Upper lobe of right lung (tissue), 1 donor: ENCODE measurements at regions not wholly inside any gene's neighbourhood (a gene's known extent, or its start where the extent isn't known, plus 50 kb on each side); places are given as distances from the start of the nearest gene placed in this dataset.

Experiments
- ATAC-seq: fragments of 200-7000 bp; cut with Tn5 transposase; one replicate; pipeline ENCODE4 v1.9.1; 2020; ENCODE audit warnings: mild to moderate bottlenecking, moderate library complexity
- DNase-seq: peaks from one replicate; pipeline ENCODE4 v3.0.0-alpha.2; 2020
- H3K27ac ChIP-seq: fragments of 200-600 bp; one replicate; pipeline ENCODE4 v1.8.0; 2022
- H3K27me3 ChIP-seq: fragments of 200-600 bp; one replicate; pipeline ENCODE4 v1.8.0; 2022; ENCODE audit warnings: mild to moderate bottlenecking
- H3K36me3 ChIP-seq: fragments of 200-600 bp; one replicate; pipeline ENCODE4 v1.8.0; 2022
- H3K4me1 ChIP-seq: fragments of 200-600 bp; one replicate; pipeline ENCODE4 v1.8.0; 2022
- H3K4me3 ChIP-seq: fragments of 200-600 bp; one replicate; pipeline ENCODE4 v1.8.0; 2022; ENCODE audit warnings: mild to moderate bottlenecking
- H3K9me3 ChIP-seq: fragments of 200-600 bp; one replicate; pipeline ENCODE4 v1.8.0; 2022
- CTCF ChIP-seq: fragments of 200-600 bp; IDR thresholded peaks from one replicate; pipeline ENCODE4 v1.8.0; 2022; ENCODE audit warnings: antibody characterized with exemption
- intact Hi-C: fragments of 100-400 bp; cut with DNase I; formaldehyde crosslinking; loops from one replicate; pipeline ENCODE4 v1.11.0; 2022
- donor health status: DM: no; HTN: yes; CAD: no; lungs with severe emphysema.

- Histone ChIP-seq H3K4me3 (no peak overlapping the region), H3K27ac (no peak overlapping the region), H3K36me3 (no peaks in the 10 kb centered on the region), H3K4me1 (no peaks in the 10 kb centered on the region), H3K9me3 (no peaks in the 10 kb centered on the region), H3K27me3 (no peaks in the 10 kb centered on the region)
- no peak for DNase-seq
- ATAC-seq: no peak
- TF ChIP-seq CTCF: no peak
- intact Hi-C loops: no loop called here
These were observed 445.9 kb downstream of the CHSY3 start for GRCh38 chr5:130350131-130350530.

- Histone ChIP-seq H3K9me3 (no peaks in the 10 kb centered on the region), H3K4me1 (no peaks in the 10 kb centered on the region), H3K36me3 (no peaks in the 10 kb centered on the region), H3K27me3 (no peaks in the 10 kb centered on the region), H3K4me3 (no peak overlapping the region), H3K27ac (no peak overlapping the region)
- DNase-seq (no peak), ATAC-seq (no peak)
- TF ChIP-seq CTCF: no peak
- intact Hi-C loops: no loop called here
These were observed 433.1 kb downstream of the CHSY3 start for GRCh38 chr5:130337179-130337888.

GRCh38 chr5:130335117-130335516 is 430.9 kb downstream of the CHSY3 start:
- no peaks in the 10 kb centered on the region for H3K36me3 ChIP-seq
- H3K27me3 ChIP-seq: no peaks in the 10 kb centered on the region
- H3K4me3 ChIP-seq: no peak overlapping the region
- no peak for DNase-seq
- ATAC-seq: no peak
- no peak for TF ChIP-seq CTCF
- H3K4me1 ChIP-seq: no peaks in the 10 kb centered on the region
- no peaks in the 10 kb centered on the region for H3K9me3 ChIP-seq
- intact Hi-C loops: no loop called here
- no peak overlapping the region for H3K27ac ChIP-seq

- no peaks in the 10 kb centered on the region for H3K36me3 ChIP-seq
- no peak for ATAC-seq
- no peaks in the 10 kb centered on the region for H3K4me1 ChIP-seq
- intact Hi-C loops: no loop called here
- H3K4me3 ChIP-seq: no peak overlapping the region
- DNase-seq: no peak
- H3K9me3 ChIP-seq: no peaks in the 10 kb centered on the region
- no peak overlapping the region for H3K27ac ChIP-seq
- H3K27me3 ChIP-seq: no peaks in the 10 kb centered on the region
- TF ChIP-seq CTCF: no peak
These were observed 428.8 kb downstream of the CHSY3 start for GRCh38 chr5:130333089-130333488.

- no peak overlapping the region for H3K4me3 ChIP-seq
- no peak for TF ChIP-seq CTCF
- DNase-seq (no peak), ATAC-seq (no peak)
- no peak overlapping the region for H3K27ac ChIP-seq
- H3K36me3 ChIP-seq: no peaks in the 10 kb centered on the region
- intact Hi-C loops: no loop called here
- H3K27me3 ChIP-seq: no peaks in the 10 kb centered on the region
- no peaks in the 10 kb centered on the region for H3K4me1 ChIP-seq
- H3K9me3 ChIP-seq: no peaks in the 10 kb centered on the region
These were observed 427.1 kb downstream of the CHSY3 start for GRCh38 chr5:130331332-130331731.
